AG04449 (cell line): ENCODE measurements at regions not wholly inside any gene's neighbourhood (a gene's known extent, or its start where the extent isn't known, plus 50 kb on each side); places are given as distances from the start of the nearest gene placed in this dataset.

ENCODE experiments used
- CTCF ChIA-PET: fragments of 350-600 bp; formaldehyde crosslinking; extraction: SDS; loops from one replicate; lab custom pipeline; 2021; ENCODE audit warnings: antibody characterized with exemption; lab: Yijun Ruan, JAX
- POLR2A ChIA-PET: fragments of 400-600, 350-600 bp; formaldehyde crosslinking; extraction: SDS; loops from one replicate; lab custom pipeline; 2020; ENCODE audit warnings: antibody characterized with exemption, inconsistent platforms; lab: Yijun Ruan, JAX
- DNase-seq: peaks from one replicate; pipeline ENCODE4 v3.0.0-alpha.2; 2010; ENCODE audit warnings: low read depth, low spot score
- H3K4me3 ChIP-seq: 2 replicates; pipeline ENCODE4 v1.5.1; 2011; ENCODE audit warnings: low read depth, mild to moderate bottlenecking, control low read depth, low read length
- TF ChIP-seq, protein P1 (sequence below): IDR thresholded peaks from one replicate; pipeline ENCODE4 v1.5.1; 2011; ENCODE audit warnings: mild to moderate bottlenecking, moderate library complexity, low read length, control low read depth, inconsistent platforms; ENCODE audit not compliant: insufficient read depth; ENCODE audit errors: missing control alignments

DNA sequence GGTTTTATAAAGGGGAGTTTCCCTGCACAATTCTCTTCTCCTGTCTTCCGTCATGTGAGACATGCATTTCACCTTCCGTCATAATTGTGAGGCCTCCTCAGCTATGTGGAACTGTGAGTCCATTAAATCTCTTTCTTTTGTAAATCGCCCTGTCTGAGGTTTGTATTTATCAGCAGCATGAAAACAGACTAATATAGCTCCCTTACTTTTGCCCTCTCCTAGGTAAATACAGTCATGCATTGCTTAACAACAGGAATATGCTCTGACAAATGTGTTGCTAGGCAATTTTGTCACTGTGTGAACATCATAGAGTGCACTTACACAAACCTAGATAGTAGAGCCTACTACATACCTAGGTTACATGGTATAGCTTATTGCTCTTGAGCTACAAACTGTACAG lies 616.8 kb downstream of the RWDD3 start:
- no peak for DNase-seq
- no peak overlapping the region for H3K4me3 ChIP-seq
- POLR2A ChIA-PET: no interaction called here
- TF ChIP-seq, protein P1, sequence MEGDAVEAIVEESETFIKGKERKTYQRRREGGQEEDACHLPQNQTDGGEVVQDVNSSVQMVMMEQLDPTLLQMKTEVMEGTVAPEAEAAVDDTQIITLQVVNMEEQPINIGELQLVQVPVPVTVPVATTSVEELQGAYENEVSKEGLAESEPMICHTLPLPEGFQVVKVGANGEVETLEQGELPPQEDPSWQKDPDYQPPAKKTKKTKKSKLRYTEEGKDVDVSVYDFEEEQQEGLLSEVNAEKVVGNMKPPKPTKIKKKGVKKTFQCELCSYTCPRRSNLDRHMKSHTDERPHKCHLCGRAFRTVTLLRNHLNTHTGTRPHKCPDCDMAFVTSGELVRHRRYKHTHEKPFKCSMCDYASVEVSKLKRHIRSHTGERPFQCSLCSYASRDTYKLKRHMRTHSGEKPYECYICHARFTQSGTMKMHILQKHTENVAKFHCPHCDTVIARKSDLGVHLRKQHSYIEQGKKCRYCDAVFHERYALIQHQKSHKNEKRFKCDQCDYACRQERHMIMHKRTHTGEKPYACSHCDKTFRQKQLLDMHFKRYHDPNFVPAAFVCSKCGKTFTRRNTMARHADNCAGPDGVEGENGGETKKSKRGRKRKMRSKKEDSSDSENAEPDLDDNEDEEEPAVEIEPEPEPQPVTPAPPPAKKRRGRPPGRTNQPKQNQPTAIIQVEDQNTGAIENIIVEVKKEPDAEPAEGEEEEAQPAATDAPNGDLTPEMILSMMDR: no peak
- CTCF ChIA-PET: no interaction called here

DNA sequence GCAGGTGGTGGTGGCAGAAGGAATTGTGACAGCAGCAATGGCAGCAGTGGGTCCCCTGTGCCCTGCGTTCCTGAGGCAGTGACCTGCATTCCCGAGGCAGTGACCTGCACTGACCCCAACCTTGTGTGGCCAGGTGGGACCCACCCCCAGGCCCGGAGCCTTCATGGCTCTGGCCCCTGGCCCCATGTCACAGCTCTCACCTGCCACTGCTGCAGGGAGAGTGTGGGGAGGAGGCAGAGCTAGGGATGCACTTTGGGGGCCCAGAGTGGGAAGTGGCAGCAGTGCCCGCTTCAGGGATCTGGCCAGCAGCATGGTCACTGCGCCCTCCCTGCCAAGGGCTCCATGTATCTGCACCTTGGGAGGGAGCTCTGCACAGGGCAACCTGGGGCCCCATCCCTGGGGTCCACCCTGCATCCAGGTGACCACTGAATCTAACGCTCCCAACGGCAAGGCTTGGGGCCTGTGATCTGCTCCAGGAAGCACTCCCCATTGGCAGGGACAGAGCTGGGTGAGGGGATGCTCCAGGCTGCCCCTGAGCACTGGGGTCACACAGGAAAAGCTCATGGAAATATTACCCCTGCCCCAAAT lies 618.6 kb downstream of the RWDD3 start:
- TF ChIP-seq, protein P1: no peak
- CTCF ChIA-PET: no interaction called here
- no peak overlapping the region for H3K4me3 ChIP-seq
- POLR2A ChIA-PET: no interaction called here
- no peak for DNase-seq

DNA sequence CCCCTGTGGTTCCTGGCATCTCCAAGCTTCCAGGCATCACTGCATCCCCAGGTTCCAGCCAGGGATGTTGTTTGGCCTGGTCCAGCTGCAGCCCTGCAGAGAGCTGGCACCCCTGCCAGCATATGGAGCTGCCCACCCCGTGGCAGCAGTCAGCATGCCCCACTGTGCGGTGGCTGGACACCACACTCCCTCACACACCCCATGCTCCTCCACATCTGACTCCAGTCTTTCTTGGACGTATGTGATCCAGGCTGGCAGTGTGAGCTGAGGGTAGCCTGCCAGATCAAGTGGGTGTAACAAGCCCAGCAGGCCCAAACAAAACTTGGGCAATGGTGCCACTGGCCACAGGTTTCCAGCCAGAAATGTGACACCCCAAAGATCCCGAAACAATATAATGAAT lies 620.4 kb downstream of the RWDD3 start:
- TF ChIP-seq, protein P1: no peak
- no peak for DNase-seq
- no peak overlapping the region for H3K4me3 ChIP-seq
- POLR2A ChIA-PET: no interaction called here
- CTCF ChIA-PET: no interaction called here

DNA sequence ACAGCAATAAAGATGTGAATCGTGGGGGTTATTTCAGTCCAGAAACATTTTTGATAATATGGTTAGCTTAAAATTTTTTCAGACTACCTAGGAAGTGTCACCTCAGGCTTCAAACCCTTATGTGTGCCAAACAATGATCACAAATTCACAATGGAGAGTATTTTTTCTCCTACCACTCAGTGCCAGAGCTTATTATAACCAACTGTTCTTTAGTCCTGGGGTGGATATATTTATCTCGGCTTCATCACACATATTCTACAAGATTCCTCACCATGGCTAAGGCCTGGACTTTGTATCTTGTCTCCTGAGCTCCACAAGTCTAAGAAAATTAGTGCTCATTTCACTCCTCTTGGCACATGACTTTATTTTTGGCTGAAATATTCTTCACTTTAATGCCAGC lies 629.1 kb downstream of the RWDD3 start:
- ChIA-PET POLR2A (no interaction called here), CTCF (no interaction called here)
- DNase-seq: no peak
- no peak overlapping the region for H3K4me3 ChIP-seq
- TF ChIP-seq, protein P1: no peak

DNA sequence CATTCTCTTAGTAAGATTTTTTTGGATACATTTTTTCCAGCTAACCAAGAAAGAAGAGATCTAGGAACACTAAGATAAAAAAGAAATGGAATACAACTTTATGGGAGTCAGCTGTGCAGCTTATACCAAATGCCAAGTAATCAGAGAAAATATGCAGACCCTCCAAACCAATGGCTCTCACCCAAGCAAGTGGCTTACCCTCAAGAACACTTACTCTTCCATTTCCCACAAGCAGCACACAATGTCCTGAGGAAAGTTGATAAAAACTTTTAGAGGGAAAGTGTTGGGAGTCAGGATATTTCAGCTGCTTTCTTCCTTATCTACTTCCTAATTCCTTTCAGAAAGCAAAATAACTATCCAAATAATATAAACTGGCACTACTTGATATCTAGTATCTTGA lies 631.8 kb downstream of the RWDD3 start:
- H3K4me3 ChIP-seq: no peak overlapping the region
- POLR2A ChIA-PET: no interaction called here
- TF ChIP-seq, protein P1: no peak
- CTCF ChIA-PET: no interaction called here
- no peak for DNase-seq

DNA sequence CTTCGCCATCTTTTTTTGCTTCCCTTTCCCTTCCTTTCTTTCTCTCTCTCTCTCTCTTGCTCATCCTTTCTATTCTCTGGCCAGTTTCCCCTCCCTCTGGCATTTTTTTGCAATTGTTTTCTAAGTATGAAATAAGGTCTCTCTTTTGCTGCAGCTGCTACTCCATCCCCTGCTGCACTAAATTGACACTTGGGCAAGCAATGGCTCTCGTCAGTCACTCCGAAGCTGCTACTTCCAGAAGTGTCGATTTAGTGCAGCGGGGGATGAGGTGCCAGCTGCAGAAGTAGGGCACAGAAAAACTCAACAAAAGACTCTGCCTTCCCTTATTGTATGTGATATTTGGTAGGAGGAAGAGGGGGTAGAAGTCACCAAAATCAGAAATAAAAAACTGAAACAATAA lies 642.3 kb downstream of the RWDD3 start:
- no peak overlapping the region for H3K4me3 ChIP-seq
- DNase-seq: no peak
- ChIA-PET POLR2A (no interaction called here), CTCF (no interaction called here)
- TF ChIP-seq, protein P1: no peak
